ENCODE measurements at regions not wholly inside any gene's neighbourhood (a gene's known extent, or its start where the extent isn't known, plus 50 kb on each side); places are given as distances from the start of the nearest gene placed in this dataset.

GRCh38 chr1:234765672-234766071 lies 155.7 kb upstream of the IRF2BP2 start:
- TF ChIP-seq EZH2 (IDR thresholded peaks at IDR 0.05; ENCODE audit: borderline replicate concordance, low read depth, low read length, poor library complexity, severe bottlenecking) (no peak), CTCF (conservative IDR thresholded peaks at IDR 0.05; ENCODE audit: low read depth, low read length) (no peak)
